Mammary epithelial cell (primary cell): ENCODE measurements at regions not wholly inside any gene's neighbourhood (a gene's known extent, or its start where the extent isn't known, plus 50 kb on each side); places are given as distances from the start of the nearest gene placed in this dataset.

ENCODE experiments used
- CTCF ChIP-seq, 2 donors: IDR thresholded peaks in 1 of 2; conservative IDR thresholded peaks in 1 of 2; 2 replicates each; pipeline ENCODE4 v1.5.1; 2011 to 2012; ENCODE audit warnings: inconsistent platforms in 2 of 2, low read length in 2 of 2, mild to moderate bottlenecking in 2 of 2, control low read depth in 1 of 2, low read depth in 1 of 2; ENCODE audit not compliant: insufficient read depth in 1 of 2; ENCODE audit errors: extremely low read depth in 1 of 2
- EZH2 ChIP-seq: IDR thresholded peaks from 2 replicates; pipeline ENCODE4 v1.6.1; 2012; ENCODE audit warnings: low read length, inconsistent platforms, borderline replicate concordance

- TF ChIP-seq CTCF (conservative IDR thresholded peaks at IDR 0.05 in 1 of 2, IDR thresholded peaks at IDR 0.05 in 1 of 2; ENCODE audit: extremely low read depth in 1 of 2, insufficient read depth in 1 of 2, low read depth in 1 of 2, low read length in 2 of 2) (no peak), EZH2 (no peak)
Observed at GRCh38 chr4:45399116-45399515, 672.8 kb upstream of the GNPDA2 start.
